Nephron progenitor cell (in vitro differentiated cells): ENCODE measurements at regions not wholly inside any gene's neighbourhood (a gene's known extent, or its start where the extent isn't known, plus 50 kb on each side); places are given as distances from the start of the nearest gene placed in this dataset.

Experiments used
- DNase-seq: peaks from one replicate; pipeline ENCODE4 v3.0.0; 2021
- H3K27ac Mint-ChIP-seq: 2 replicates; pipeline ENCODE4 v1.8.0; 2021; ENCODE audit warnings: mild to moderate bottlenecking, moderate library complexity, mixed read lengths
- H3K27me3 Mint-ChIP-seq: 2 replicates; pipeline ENCODE4 v1.8.0; 2021; ENCODE audit warnings: mild to moderate bottlenecking, low read depth, mixed read lengths; ENCODE audit not compliant: poor library complexity
- H3K36me3 Mint-ChIP-seq: 2 replicates; pipeline ENCODE4 v1.8.0; 2021; ENCODE audit warnings: low read depth, mixed read lengths
- H3K4me1 Mint-ChIP-seq: 2 replicates; pipeline ENCODE4 v1.8.0; 2021; ENCODE audit warnings: mixed read lengths
- H3K4me3 Mint-ChIP-seq: 2 replicates; pipeline ENCODE4 v1.8.0; 2021; ENCODE audit warnings: mild to moderate bottlenecking, moderate library complexity, mixed read lengths
- H3K9me3 Mint-ChIP-seq: 2 replicates; pipeline ENCODE4 v1.8.0; 2021; ENCODE audit warnings: mild to moderate bottlenecking, moderate library complexity, mixed read lengths
- CTCF ChIP-seq: fragments of 200-600 bp; sonication (generic); IDR thresholded peaks from 2 replicates; pipeline ENCODE4 v1.5.0; 2021; ENCODE audit warnings: antibody characterized with exemption

GRCh38 chr15:95822961-95823360, 507.5 kb upstream of the NR2F2 start:
- Mint-ChIP-seq H3K9me3 (peaks cover 9% of the 10 kb centered on the region), H3K4me1 (peaks cover 37% of the 10 kb centered on the region)
- TF ChIP-seq CTCF, result no peak

GRCh38 chr15:95825208-95825607, 505.3 kb upstream of the NR2F2 start:
- H3K27ac Mint-ChIP-seq, result peak overlapping the region; percentile 80
- TF ChIP-seq CTCF, result no peak

More at GRCh38 chr15:95822961-95823360, 507.5 kb upstream of the NR2F2 start:
- H3K36me3 Mint-ChIP-seq, result peaks cover 4% of the 10 kb centered on the region
- peak overlapping the region; percentile 8 for H3K27ac Mint-ChIP-seq
- H3K4me3 Mint-ChIP-seq, result no peak overlapping the region
- no peak for DNase-seq
- no peaks in the 10 kb centered on the region for H3K27me3 Mint-ChIP-seq

GRCh38 chr15:95825671-95826411, 504.7 kb upstream of the NR2F2 start:
- Mint-ChIP-seq H3K4me3 (no peak overlapping the region), H3K27me3 (no peaks in the 10 kb centered on the region), H3K4me1 (peaks cover 52% of the 10 kb centered on the region), H3K9me3 (peaks cover 9% of the 10 kb centered on the region), H3K36me3 (peaks cover 4% of the 10 kb centered on the region), H3K27ac (peak overlapping the region; percentile 80)
- DNase-seq, result no peak
- TF ChIP-seq CTCF, result no peak

More at GRCh38 chr15:95825208-95825607, 505.3 kb upstream of the NR2F2 start:
- H3K36me3 Mint-ChIP-seq, result peaks cover 4% of the 10 kb centered on the region
- peaks cover 48% of the 10 kb centered on the region for H3K4me1 Mint-ChIP-seq
- no peaks in the 10 kb centered on the region for H3K27me3 Mint-ChIP-seq
- peaks cover 9% of the 10 kb centered on the region for H3K9me3 Mint-ChIP-seq
- no peak for DNase-seq
- no peak overlapping the region for H3K4me3 Mint-ChIP-seq

GRCh38 chr15:95826412-95827195, 503.9 kb upstream of the NR2F2 start:
- DNase-seq, result no peak
- Mint-ChIP-seq H3K27ac (no peak overlapping the region), H3K36me3 (peaks cover 4% of the 10 kb centered on the region), H3K9me3 (peaks cover 9% of the 10 kb centered on the region), H3K27me3 (no peaks in the 10 kb centered on the region), H3K4me3 (no peak overlapping the region), H3K4me1 (peaks cover 52% of the 10 kb centered on the region)
- no peak for TF ChIP-seq CTCF

- Mint-ChIP-seq H3K27ac (no peak overlapping the region), H3K4me3 (no peak overlapping the region), H3K27me3 (no peaks in the 10 kb centered on the region), H3K36me3 (peaks cover 4% of the 10 kb centered on the region), H3K9me3 (peaks cover 9% of the 10 kb centered on the region), H3K4me1 (peaks cover 61% of the 10 kb centered on the region)
- TF ChIP-seq CTCF, result no peak
- DNase-seq, result no peak
Measured at GRCh38 chr15:95829062-95829461, 501.4 kb upstream of the NR2F2 start.
